ENCODE measurements at regions not wholly inside any gene's neighbourhood (a gene's known extent, or its start where the extent isn't known, plus 50 kb on each side); places are given as distances from the start of the nearest gene placed in this dataset.

DNA sequence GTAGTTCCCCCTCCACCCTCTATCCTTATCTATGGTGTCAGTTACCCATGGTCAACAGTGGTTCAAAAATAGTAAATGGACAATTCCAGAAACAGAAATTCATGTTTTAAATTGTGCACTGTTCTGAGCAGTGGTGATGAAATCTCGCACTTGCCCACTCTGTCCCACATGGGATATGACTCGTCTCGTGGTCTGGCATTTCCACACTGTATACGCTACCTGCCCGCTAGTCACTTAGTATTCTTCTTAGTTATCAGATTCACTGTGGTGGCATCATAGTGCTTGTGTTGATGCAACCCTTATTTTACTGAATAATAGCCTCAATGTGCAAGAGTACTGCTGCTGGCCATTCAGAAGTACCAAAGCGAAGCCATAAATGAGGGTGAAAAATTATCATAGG is 507.0 kb downstream of the SNAPC1 start:
- TF ChIP-seq, protein P1, sequence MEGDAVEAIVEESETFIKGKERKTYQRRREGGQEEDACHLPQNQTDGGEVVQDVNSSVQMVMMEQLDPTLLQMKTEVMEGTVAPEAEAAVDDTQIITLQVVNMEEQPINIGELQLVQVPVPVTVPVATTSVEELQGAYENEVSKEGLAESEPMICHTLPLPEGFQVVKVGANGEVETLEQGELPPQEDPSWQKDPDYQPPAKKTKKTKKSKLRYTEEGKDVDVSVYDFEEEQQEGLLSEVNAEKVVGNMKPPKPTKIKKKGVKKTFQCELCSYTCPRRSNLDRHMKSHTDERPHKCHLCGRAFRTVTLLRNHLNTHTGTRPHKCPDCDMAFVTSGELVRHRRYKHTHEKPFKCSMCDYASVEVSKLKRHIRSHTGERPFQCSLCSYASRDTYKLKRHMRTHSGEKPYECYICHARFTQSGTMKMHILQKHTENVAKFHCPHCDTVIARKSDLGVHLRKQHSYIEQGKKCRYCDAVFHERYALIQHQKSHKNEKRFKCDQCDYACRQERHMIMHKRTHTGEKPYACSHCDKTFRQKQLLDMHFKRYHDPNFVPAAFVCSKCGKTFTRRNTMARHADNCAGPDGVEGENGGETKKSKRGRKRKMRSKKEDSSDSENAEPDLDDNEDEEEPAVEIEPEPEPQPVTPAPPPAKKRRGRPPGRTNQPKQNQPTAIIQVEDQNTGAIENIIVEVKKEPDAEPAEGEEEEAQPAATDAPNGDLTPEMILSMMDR (IDR thresholded peaks at IDR 0.05; ENCODE audit: low read depth, low read length, missing input control): no peak
- no peak for TF ChIP-seq RAD21 (IDR thresholded peaks at IDR 0.05)
- no peak for TF ChIP-seq SP1 (IDR thresholded peaks at IDR 0.05)
- TF ChIP-seq, protein P2, sequence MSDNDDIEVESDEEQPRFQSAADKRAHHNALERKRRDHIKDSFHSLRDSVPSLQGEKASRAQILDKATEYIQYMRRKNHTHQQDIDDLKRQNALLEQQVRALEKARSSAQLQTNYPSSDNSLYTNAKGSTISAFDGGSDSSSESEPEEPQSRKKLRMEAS (IDR thresholded peaks at IDR 0.05): no peak
- no peak for TF ChIP-seq FOXA1 (IDR thresholded peaks at IDR 0.05)
- no peak for TF ChIP-seq TAF1 (conservative IDR thresholded peaks at IDR 0.05)
